Gastrocnemius medialis (tissue), 4 donors: ENCODE measurements at regions not wholly inside any gene's neighbourhood (a gene's known extent, or its start where the extent isn't known, plus 50 kb on each side); places are given as distances from the start of the nearest gene placed in this dataset.

ENCODE experiments used
- POLR2A ChIP-seq, 2 donors: fragments of 450-650 bp; IDR thresholded peaks; one replicate each; pipeline ENCODE4 v1.6.1; 2017; ENCODE audit warnings: antibody characterized with exemption in 2 of 2, mild to moderate bottlenecking in 2 of 2, moderate library complexity in 2 of 2
- TF ChIP-seq, protein P1 (sequence below), 5 experiments: fragments of 450-650 bp in 3 of 5; fragments of 200-600 bp in 2 of 5; sonication (generic) in 2 of 5; IDR thresholded peaks in 4 of 5; conservative IDR thresholded peaks in 1 of 5; 1 replicate in 4 of 5; 2 replicates in 1 of 5; pipeline ENCODE4 v1.5.1; 2016 to 2019; ENCODE audit warnings: antibody characterized with exemption in 5 of 5, mild to moderate bottlenecking in 3 of 5, moderate library complexity in 3 of 5

DNA sequence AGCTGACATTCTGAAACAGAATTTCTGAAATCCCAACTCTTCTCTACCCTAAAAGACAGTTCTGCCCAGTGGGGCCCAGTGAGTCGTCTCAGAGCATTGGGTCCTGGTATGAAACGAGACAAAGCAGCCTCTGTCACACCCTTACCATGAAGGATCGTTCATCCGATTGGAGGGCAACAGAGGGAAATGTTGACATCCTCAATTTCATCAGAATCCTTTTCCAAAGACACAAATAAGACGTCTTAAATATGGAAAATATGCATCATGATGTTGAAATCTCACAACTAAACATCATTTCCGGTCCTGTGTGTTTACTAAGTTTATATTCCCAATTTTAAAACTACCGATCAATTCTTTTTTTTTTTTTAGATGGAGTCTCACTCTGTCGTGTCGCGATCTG is 112.1 kb upstream of the SLC45A1 start:
- no peak for TF ChIP-seq POLR2A (IDR thresholded peaks at IDR 0.05)
- TF ChIP-seq, protein P1, sequence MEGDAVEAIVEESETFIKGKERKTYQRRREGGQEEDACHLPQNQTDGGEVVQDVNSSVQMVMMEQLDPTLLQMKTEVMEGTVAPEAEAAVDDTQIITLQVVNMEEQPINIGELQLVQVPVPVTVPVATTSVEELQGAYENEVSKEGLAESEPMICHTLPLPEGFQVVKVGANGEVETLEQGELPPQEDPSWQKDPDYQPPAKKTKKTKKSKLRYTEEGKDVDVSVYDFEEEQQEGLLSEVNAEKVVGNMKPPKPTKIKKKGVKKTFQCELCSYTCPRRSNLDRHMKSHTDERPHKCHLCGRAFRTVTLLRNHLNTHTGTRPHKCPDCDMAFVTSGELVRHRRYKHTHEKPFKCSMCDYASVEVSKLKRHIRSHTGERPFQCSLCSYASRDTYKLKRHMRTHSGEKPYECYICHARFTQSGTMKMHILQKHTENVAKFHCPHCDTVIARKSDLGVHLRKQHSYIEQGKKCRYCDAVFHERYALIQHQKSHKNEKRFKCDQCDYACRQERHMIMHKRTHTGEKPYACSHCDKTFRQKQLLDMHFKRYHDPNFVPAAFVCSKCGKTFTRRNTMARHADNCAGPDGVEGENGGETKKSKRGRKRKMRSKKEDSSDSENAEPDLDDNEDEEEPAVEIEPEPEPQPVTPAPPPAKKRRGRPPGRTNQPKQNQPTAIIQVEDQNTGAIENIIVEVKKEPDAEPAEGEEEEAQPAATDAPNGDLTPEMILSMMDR (IDR thresholded peaks at IDR 0.05 in 4 of 5, conservative IDR thresholded peaks at IDR 0.05 in 1 of 5) = no peak
